Smooth muscle cell (in vitro differentiated cells): ENCODE measurements at regions not wholly inside any gene's neighbourhood (a gene's known extent, or its start where the extent isn't known, plus 50 kb on each side); places are given as distances from the start of the nearest gene placed in this dataset.

ENCODE experiments used
- DNase-seq: peaks from one replicate; lab custom pipeline; 2025; ENCODE audit not compliant: unreplicated experiment; lab: John Stamatoyannopoulos, UW
- H2AFZ ChIP-seq: fragments of 200-600 bp; sonication (generic); 2 replicates; pipeline ENCODE4 v1.6.0; 2016; ENCODE audit warnings: antibody characterized with exemption, low read depth, mild to moderate bottlenecking
- H3F3A ChIP-seq: fragments of 200-600 bp; sonication (generic); 2 replicates; pipeline ENCODE4 v1.6.0; 2017; ENCODE audit warnings: antibody characterized with exemption, low read depth
- H3K27ac ChIP-seq: fragments of 200-600 bp; sonication (generic); 2 replicates; pipeline ENCODE4 v1.5.1; 2016; ENCODE audit warnings: low read depth, mild to moderate bottlenecking
- H3K27me3 ChIP-seq: fragments of 200-600 bp; sonication (generic); 2 replicates; pipeline ENCODE4 v1.6.1; 2016; ENCODE audit warnings: low read depth, mild to moderate bottlenecking
- H3K36me3 ChIP-seq: fragments of 200-600 bp; sonication (generic); 2 replicates; pipeline ENCODE4 v1.5.1; 2016; ENCODE audit warnings: low read depth
- H3K4me1 ChIP-seq: fragments of 200-600 bp; sonication (generic); 2 replicates; pipeline ENCODE4 v1.5.1; 2016; ENCODE audit warnings: low read depth
- H3K4me2 ChIP-seq: fragments of 200-600 bp; sonication (generic); 2 replicates; pipeline ENCODE4 v1.6.0; 2016; ENCODE audit warnings: mild to moderate bottlenecking
- H3K4me3 ChIP-seq: fragments of 200-600 bp; sonication (generic); 2 replicates; pipeline ENCODE4 v1.5.1; 2016; ENCODE audit warnings: mild to moderate bottlenecking
- H3K79me2 ChIP-seq: fragments of 200-600 bp; sonication (generic); 2 replicates; pipeline ENCODE4 v1.6.0; 2016; ENCODE audit warnings: low read depth, mild to moderate bottlenecking
- H3K9ac ChIP-seq: fragments of 200-600 bp; sonication (generic); 2 replicates; pipeline ENCODE4 v1.6.0; 2016; ENCODE audit warnings: low read depth
- H3K9me3 ChIP-seq: fragments of 200-600 bp; sonication (generic); replicated peaks from 2 replicates; pipeline ENCODE4 v1.5.1; 2016; ENCODE audit warnings: low read depth
- H4K20me1 ChIP-seq: fragments of 200-600 bp; sonication (generic); 2 replicates; pipeline ENCODE4 v1.6.0; 2016; ENCODE audit warnings: low read depth
- CTCF ChIP-seq: fragments of 200-600 bp; sonication (generic); IDR thresholded peaks from 2 replicates; pipeline ENCODE4 v1.5.1; 2017; ENCODE audit warnings: borderline replicate concordance, mild to moderate bottlenecking, antibody characterized with exemption; ENCODE audit not compliant: insufficient read depth, poor library complexity, severe bottlenecking
- WGBS: methylation state at CpG from one replicate; pipeline ENCODE4 v1.1.7; 2016; ENCODE audit warnings: low lambda C conversion rate; 5-methylcytosine and 5-hydroxymethylcytosine counted together

DNA sequence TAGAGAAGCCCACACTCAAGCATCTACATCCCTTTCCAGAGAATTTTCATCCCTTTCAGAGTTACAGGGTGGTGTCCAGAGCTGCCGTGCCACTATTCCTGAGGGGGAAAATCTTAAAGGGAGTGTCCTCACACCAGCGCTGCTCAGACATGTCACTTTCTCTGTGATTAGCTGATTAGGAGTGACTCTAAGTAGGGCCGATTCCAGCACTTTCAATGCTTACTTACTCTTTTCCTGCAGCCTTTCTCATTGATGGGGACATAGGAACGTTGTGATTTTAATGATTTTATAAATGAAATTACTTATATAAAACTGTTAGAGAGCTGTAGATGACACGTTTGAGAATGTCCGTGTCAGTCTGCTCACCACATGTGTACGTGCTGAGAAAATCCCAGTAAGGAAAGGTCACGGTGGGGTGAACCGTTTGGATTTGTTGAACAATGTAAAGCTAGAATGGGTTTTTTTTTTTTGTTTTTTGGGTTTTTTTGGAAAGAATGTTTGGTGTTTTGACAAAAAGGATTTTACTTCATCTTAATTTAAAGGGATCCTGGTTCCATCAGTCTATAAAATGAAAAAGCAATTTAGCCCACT, 56.6 kb upstream of the SPATA13 start:
- Histone ChIP-seq H3K4me3 (no peak overlapping the region), H3F3A (peaks cover 3% of the 10 kb centered on the region), H3K27ac (no peak overlapping the region), H3K4me2 (no peak overlapping the region), H3K36me3 (no peaks in the 10 kb centered on the region), H3K9ac (no peak overlapping the region), H3K79me2 (no peaks in the 10 kb centered on the region), H4K20me1 (no peaks in the 10 kb centered on the region), H3K27me3 (no peaks in the 10 kb centered on the region), H3K9me3 (no peaks in the 10 kb centered on the region), H2AFZ (no peak overlapping the region), H3K4me1 (peaks cover 7% of the 10 kb centered on the region)
- no peak for DNase-seq
- no peak for TF ChIP-seq CTCF
- WGBS = 82% methylated on average over 9 of the region's 9 CpGs

DNA sequence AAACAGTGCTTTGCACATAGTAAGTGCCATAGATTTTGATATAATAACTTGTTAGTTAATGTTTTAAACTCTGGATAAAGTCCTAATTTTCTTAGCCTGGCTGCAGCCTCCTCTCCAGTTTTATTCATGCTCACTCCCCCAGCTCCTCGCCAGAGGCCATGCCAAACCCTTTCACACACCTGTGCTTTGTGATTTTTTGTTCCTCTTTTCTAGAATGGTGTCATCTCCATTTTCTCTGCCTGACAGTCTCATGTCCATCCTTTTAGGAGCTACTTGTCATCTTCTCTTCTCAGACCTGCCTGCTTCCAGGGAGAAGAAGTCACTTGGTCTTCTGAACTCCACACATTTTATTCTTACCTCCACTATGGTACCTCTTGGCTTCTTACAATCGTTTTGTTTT, 55.8 kb upstream of the SPATA13 start:
- Histone ChIP-seq H4K20me1 (no peaks in the 10 kb centered on the region), H2AFZ (no peak overlapping the region), H3K27me3 (no peaks in the 10 kb centered on the region), H3K9ac (no peak overlapping the region), H3K9me3 (no peaks in the 10 kb centered on the region), H3K79me2 (no peaks in the 10 kb centered on the region), H3F3A (peaks cover 3% of the 10 kb centered on the region), H3K36me3 (no peaks in the 10 kb centered on the region), H3K4me1 (peaks cover 7% of the 10 kb centered on the region), H3K27ac (no peak overlapping the region), H3K4me2 (no peak overlapping the region), H3K4me3 (no peak overlapping the region)
- no peak for TF ChIP-seq CTCF
- WGBS = 73% methylated on average over 2 of the region's 2 CpGs
- DNase-seq = no peak

GRCh38 chr13:24106429-24106828, 54.1 kb upstream of the SPATA13 start:
- DNase-seq = no peak
- Histone ChIP-seq H3K79me2 (no peaks in the 10 kb centered on the region), H3K4me1 (peaks cover 7% of the 10 kb centered on the region), H4K20me1 (no peaks in the 10 kb centered on the region), H3K9ac (no peak overlapping the region), H3F3A (peaks cover 3% of the 10 kb centered on the region), H3K4me3 (no peak overlapping the region), H3K9me3 (no peaks in the 10 kb centered on the region), H2AFZ (no peak overlapping the region), H3K36me3 (no peaks in the 10 kb centered on the region), H3K27me3 (no peaks in the 10 kb centered on the region), H3K4me2 (no peak overlapping the region), H3K27ac (no peak overlapping the region)
- no peak for TF ChIP-seq CTCF
- 80% methylated on average over 5 of the region's 5 CpGs for WGBS

GRCh38 chr13:24107955-24108614, 52.4 kb upstream of the SPATA13 start:
- peaks cover 3% of the 10 kb centered on the region for H3F3A ChIP-seq
- DNase-seq = no peak
- no peak overlapping the region for H3K27ac ChIP-seq
- no peaks in the 10 kb centered on the region for H4K20me1 ChIP-seq
- no peak overlapping the region for H3K4me2 ChIP-seq
- H3K79me2 ChIP-seq = no peaks in the 10 kb centered on the region
- H3K4me1 ChIP-seq = peaks cover 7% of the 10 kb centered on the region
- no peak overlapping the region for H3K4me3 ChIP-seq
- no peak for TF ChIP-seq CTCF
- no peak overlapping the region for H2AFZ ChIP-seq
- no peaks in the 10 kb centered on the region for H3K36me3 ChIP-seq
- no peaks in the 10 kb centered on the region for H3K27me3 ChIP-seq
- no peak overlapping the region for H3K9ac ChIP-seq
- H3K9me3 ChIP-seq = no peaks in the 10 kb centered on the region
- WGBS = 67% methylated on average over 16 of the region's 16 CpGs
